Stimulated activated CD4-positive, alpha-beta T cell treated with anti-CD3 and anti-CD28 coated beads, Interleukin-12 subunit alpha, Interleukin-12 subunit beta, amount 100 ng/mL, for 48 hours (primary cell): ENCODE measurements at regions not wholly inside any gene's neighbourhood (a gene's known extent, or its start where the extent isn't known, plus 50 kb on each side); places are given as distances from the start of the nearest gene placed in this dataset.
A peak's percentile ranks its signal among the peaks of the same experiment; 100 is the strongest.

ENCODE experiments used
- DNase-seq, 3 donors: peaks; one replicate each; pipeline ENCODE4 v3.0.0-alpha.2; 2020; ENCODE audit warnings: low read depth in 2 of 3, low spot score in 1 of 3

GRCh38 chr1:234975941-234976860, 152.4 kb downstream of the TOMM20 start:
- no peak for DNase-seq

GRCh38 chr1:234975122-234975940, 153.3 kb downstream of the TOMM20 start:
- no peak for DNase-seq

GRCh38 chr1:234973426-234974250, 155.0 kb downstream of the TOMM20 start:
- DNase-seq, result no peak

- DNase-seq, result no peak
Measured at GRCh38 chr1:234972411-234973191, 156.0 kb downstream of the TOMM20 start.

GRCh38 chr1:234971586-234972297, 156.9 kb downstream of the TOMM20 start:
- DNase-seq, result no peak

- DNase-seq, result no peak
Measured at GRCh38 chr1:234970731-234971476, 157.7 kb downstream of the TOMM20 start.

GRCh38 chr1:234970401-234970730, 158.3 kb downstream of the TOMM20 start:
- no peak for DNase-seq

GRCh38 chr1:234969581-234970400, 158.8 kb downstream of the TOMM20 start:
- no peak for DNase-seq

- DNase-seq, result no peak
Measured at GRCh38 chr1:234969011-234969441, 159.6 kb downstream of the TOMM20 start.

- no peak for DNase-seq
Measured at GRCh38 chr1:234968451-234968850, 160.2 kb downstream of the TOMM20 start.

- no peak for DNase-seq
Measured at GRCh38 chr1:234967121-234967520, 161.5 kb downstream of the TOMM20 start.

- no peak for DNase-seq
Measured at GRCh38 chr1:234965111-234965510, 163.5 kb downstream of the TOMM20 start.

GRCh38 chr1:234963904-234964702, 164.5 kb downstream of the TOMM20 start:
- DNase-seq, result no peak

- DNase-seq, result peak; percentile 82 to 90 (median 89)
Measured at GRCh38 chr1:234963180-234963903, 165.3 kb downstream of the TOMM20 start.

- DNase-seq, result no peak
Measured at GRCh38 chr1:234962340-234962989, 166.2 kb downstream of the TOMM20 start.
